ENCODE measurements at regions not wholly inside any gene's neighbourhood (a gene's known extent, or its start where the extent isn't known, plus 50 kb on each side); places are given as distances from the start of the nearest gene placed in this dataset.

DNA sequence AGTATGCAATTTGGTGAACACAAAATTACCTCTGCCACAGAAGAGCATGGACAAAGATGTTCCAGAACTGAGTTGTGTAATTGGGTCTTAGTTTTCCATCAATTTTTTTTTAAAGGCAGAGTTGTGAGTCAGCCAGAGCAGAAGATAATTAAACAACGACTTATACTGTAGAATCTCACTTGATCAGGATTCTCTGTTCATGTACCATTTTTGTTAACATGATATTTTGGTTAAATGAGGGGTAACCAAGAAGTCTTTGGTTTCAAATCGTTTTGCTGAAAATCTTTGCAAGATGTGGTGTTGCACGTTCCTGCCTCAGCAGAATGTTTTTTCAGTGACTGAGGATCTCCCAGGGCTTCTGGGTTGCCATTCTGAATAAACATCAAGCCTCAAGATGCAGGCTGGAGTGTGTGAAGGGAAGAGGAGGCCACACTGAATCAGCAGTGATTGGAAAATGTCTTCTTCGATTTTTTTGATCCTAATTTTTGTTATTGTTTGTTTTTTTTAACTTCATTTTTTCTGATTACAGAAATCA is 232.6 kb upstream of the IRX3 start:
- no peak for FAIRE-seq
- no peak for DNase-seq (ENCODE audit: insufficient read length, low spot score)
- TF ChIP-seq, protein P1, sequence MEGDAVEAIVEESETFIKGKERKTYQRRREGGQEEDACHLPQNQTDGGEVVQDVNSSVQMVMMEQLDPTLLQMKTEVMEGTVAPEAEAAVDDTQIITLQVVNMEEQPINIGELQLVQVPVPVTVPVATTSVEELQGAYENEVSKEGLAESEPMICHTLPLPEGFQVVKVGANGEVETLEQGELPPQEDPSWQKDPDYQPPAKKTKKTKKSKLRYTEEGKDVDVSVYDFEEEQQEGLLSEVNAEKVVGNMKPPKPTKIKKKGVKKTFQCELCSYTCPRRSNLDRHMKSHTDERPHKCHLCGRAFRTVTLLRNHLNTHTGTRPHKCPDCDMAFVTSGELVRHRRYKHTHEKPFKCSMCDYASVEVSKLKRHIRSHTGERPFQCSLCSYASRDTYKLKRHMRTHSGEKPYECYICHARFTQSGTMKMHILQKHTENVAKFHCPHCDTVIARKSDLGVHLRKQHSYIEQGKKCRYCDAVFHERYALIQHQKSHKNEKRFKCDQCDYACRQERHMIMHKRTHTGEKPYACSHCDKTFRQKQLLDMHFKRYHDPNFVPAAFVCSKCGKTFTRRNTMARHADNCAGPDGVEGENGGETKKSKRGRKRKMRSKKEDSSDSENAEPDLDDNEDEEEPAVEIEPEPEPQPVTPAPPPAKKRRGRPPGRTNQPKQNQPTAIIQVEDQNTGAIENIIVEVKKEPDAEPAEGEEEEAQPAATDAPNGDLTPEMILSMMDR (IDR thresholded peaks at IDR 0.05; ENCODE audit: insufficient read depth, missing control alignments): no peak

DNA sequence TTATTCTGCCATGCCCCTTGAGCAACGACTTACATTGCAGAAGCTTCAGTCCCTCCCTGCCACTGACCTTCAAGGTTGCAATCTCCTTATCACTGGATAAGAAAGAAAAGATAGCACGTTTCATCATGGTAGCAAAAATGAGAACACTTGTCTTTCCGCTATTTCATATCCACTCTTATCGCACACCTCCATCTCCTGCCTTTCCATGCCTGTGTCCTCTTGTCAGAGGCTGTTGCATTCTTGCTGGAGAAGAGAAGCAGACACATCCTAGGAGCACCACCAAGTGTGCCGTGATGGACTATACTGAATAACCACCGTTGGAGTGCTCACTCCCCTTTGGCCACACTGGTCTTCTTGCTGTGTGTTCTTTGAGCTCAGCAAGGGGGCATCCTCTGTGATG is 230.6 kb upstream of the IRX3 start:
- DNase-seq (ENCODE audit: insufficient read length, low spot score): no peak
- TF ChIP-seq, protein P1 (IDR thresholded peaks at IDR 0.05; ENCODE audit: insufficient read depth, missing control alignments): no peak
- no peak for FAIRE-seq

DNA sequence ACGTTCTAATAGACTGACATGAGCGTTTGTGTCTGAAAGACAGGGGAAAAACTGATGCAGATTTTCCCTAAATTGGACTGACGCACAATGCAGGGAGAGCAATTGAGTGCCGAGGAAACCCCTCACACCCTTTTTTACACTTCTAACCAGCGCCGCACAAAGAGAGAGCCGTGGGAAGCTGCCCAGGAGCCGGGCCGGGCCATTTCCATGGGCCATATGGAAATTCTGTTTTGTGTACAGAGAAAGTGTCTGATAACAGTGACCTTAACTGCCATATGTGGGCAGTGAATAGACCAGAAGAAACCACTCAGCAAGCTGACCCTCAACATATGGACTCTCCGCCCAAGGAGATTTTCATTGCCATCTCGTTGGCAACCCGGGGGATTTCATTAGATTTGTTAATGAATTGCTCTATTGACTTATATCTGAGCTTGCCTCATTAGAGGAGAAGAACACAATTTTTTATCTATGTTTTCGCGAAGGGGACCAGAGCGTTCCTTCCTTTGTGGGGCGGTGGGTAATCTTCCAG is 225.9 kb upstream of the IRX3 start:
- TF ChIP-seq, protein P1 (IDR thresholded peaks at IDR 0.05; ENCODE audit: insufficient read depth, missing control alignments): no peak
- no peak for DNase-seq (ENCODE audit: insufficient read length, low spot score)
- FAIRE-seq: no peak

DNA sequence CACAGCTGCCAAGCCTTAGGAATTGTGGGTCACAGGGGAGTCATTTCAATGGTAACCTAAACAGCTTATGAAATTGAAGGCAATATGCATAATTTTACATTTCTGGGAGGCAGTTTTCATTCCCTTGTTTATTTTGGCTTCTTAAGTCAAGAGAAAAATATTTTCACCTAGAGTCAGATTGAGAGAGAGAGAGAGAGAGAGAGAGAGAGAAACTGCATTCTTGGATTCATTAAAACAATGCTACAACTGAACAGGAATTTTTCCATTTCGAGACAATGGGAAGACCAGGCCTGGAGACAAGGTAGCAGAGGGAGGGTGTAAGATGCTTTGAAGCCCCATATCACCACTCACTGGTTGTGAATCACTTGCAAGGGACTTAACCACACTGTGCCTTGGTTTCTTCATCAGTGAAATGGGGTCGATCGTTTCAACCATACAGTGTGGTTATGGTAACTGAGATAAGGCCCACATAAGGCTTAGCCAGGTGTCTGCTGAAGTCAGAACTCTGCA is 224.7 kb upstream of the IRX3 start:
- FAIRE-seq: no peak
- TF ChIP-seq, protein P1 (IDR thresholded peaks at IDR 0.05; ENCODE audit: insufficient read depth, missing control alignments): no peak
- no peak for DNase-seq (ENCODE audit: insufficient read length, low spot score)

DNA sequence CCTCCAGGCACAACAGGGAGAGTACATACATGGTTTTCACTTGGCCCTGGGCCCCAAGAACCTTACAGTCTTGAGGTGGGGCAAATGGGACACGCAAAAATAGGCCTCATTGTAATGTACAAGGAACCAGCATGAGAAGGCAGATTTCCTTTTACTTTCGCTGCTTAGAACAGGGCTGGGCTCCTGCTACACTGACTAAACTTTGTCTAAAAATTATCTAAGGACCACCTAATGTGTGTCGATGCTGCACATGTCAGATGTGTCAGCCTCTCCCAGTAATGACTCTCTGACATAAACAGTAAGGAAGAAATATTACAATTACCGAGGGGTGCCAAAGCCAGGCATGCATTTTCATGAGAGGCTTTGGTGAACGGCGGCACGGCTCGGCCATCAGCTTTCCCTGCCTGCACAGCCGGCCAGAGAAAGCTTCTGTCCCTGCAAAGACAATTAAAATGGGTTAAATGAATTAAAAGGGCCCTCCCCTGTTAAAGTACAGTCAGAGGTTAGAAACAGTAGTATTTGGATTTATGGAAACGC is 224.2 kb upstream of the IRX3 start:
- TF ChIP-seq, protein P1 (IDR thresholded peaks at IDR 0.05; ENCODE audit: insufficient read depth, missing control alignments): no peak
- DNase-seq (ENCODE audit: insufficient read length, low spot score) (no peak), FAIRE-seq (no peak)

DNA sequence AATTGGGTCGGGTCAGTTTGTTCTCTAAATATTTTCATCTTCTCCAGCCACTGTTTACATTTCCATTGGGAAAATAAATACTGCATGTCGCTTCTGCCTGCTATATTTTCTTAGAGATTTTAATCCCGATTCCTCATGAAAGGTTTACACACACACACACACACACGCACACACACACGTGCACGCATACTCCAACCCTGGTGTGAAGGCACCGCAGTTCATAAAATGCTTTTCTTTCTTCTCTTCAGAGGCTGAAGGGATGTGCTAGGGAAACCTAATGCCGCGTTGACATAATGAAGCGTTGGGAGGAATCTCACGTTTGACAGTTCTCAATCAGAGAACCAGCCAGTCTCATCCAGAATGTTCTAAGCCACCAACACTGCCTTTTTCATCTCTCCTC is 222.9 kb upstream of the IRX3 start:
- no peak for FAIRE-seq
- no peak for DNase-seq (ENCODE audit: insufficient read length, low spot score)
- TF ChIP-seq, protein P1 (IDR thresholded peaks at IDR 0.05; ENCODE audit: insufficient read depth, missing control alignments): no peak

DNA sequence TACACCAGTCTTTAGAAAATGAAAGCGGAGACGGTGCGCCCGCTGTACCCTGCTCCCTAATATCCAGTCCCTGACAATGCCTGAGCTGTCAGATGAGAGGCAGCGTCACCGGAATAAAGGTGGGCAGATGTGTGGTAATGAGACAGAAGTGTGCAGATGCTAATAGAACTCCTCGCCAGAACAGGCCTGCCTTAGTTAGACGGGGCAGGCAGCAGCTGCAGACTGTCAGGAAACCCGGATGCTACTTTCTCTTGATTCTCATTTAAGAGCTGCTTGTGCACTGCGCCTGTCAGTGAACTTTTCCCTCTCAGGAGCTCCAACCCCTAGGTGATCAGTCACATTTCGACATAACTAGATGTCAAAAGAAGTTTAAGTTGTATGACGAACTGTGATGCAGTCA is 221.8 kb upstream of the IRX3 start:
- FAIRE-seq (no peak), DNase-seq (ENCODE audit: insufficient read length, low spot score) (no peak)
- TF ChIP-seq, protein P1 (IDR thresholded peaks at IDR 0.05; ENCODE audit: insufficient read depth, missing control alignments): no peak
